ENCODE measurements at regions not wholly inside any gene's neighbourhood (a gene's known extent, or its start where the extent isn't known, plus 50 kb on each side); places are given as distances from the start of the nearest gene placed in this dataset.
"Not testable (repeated sequence)": the region's sequence is repeated elsewhere in the genome, so short reads cannot be mapped to it uniquely, and the experiment has no call there.

GRCh38 chr6:126721581-126722160 is 381.8 kb downstream of the CENPW start:
- Histone ChIP-seq H3K27me3 (no peaks in the 10 kb centered on the region), H3K36me3 (no peaks in the 10 kb centered on the region), H3K4me3 (no peak overlapping the region), H3K9me3 (peaks cover 0 to 6% (median 0%) of the 10 kb centered on the region in 4 donors), H3K4me1 (peaks cover 0 to 26% (median 8%) of the 10 kb centered on the region in 4 donors), H3K27ac (replicated peaks in 1 of 4) (no peak overlapping the region)
- 52% methylated on average over 1 of the region's 1 CpG for WGBS
- no peak for DNase-seq (ENCODE audit: extremely low spot score)
- intact Hi-C loops (cut with DNase I): no loop called here
- no peak for TF ChIP-seq POLR2AphosphoS5 (IDR thresholded peaks at IDR 0.05)
- no peak for TF ChIP-seq EP300 (IDR thresholded peaks at IDR 0.05)

DNA sequence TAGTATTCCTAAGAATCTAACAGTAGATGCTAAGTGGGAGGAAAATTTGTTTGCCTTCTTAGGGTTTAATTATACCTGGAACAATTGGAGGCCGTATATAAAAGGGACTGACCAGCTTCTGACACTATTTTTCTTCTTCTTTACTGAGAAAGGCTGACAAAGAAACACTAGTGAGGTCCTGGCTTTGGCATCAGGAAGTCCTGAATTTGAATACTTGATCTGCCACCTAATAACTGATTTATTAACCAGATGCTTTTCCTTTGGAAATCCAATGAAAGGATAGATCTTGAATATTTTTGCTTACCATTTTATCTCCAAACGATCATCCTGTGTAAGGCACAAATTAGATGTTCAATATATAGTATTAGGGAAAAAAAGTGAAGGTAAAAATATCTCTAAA is 382.5 kb downstream of the CENPW start:
- Histone ChIP-seq H3K27me3 (no peaks in the 10 kb centered on the region), H3K4me1 (peaks cover 0 to 18% (median 2%) of the 10 kb centered on the region in 4 donors), H3K4me3 (no peak overlapping the region), H3K9me3 (peaks cover 0 to 6% (median 0%) of the 10 kb centered on the region in 4 donors), H3K27ac (replicated peaks in 1 of 4) (no peak overlapping the region), H3K36me3 (no peaks in the 10 kb centered on the region)
- DNase-seq (ENCODE audit: extremely low spot score): no peak
- TF ChIP-seq, protein P1, sequence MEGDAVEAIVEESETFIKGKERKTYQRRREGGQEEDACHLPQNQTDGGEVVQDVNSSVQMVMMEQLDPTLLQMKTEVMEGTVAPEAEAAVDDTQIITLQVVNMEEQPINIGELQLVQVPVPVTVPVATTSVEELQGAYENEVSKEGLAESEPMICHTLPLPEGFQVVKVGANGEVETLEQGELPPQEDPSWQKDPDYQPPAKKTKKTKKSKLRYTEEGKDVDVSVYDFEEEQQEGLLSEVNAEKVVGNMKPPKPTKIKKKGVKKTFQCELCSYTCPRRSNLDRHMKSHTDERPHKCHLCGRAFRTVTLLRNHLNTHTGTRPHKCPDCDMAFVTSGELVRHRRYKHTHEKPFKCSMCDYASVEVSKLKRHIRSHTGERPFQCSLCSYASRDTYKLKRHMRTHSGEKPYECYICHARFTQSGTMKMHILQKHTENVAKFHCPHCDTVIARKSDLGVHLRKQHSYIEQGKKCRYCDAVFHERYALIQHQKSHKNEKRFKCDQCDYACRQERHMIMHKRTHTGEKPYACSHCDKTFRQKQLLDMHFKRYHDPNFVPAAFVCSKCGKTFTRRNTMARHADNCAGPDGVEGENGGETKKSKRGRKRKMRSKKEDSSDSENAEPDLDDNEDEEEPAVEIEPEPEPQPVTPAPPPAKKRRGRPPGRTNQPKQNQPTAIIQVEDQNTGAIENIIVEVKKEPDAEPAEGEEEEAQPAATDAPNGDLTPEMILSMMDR (IDR thresholded peaks at IDR 0.05): no peak
- no peak for TF ChIP-seq EP300 (IDR thresholded peaks at IDR 0.05)
- no peak for TF ChIP-seq POLR2AphosphoS5 (IDR thresholded peaks at IDR 0.05)
- TF ChIP-seq POLR2A (IDR thresholded peaks at IDR 0.05; ENCODE audit: low read depth): no peak
- intact Hi-C loops (cut with DNase I): no loop called here
- 78% methylated on average over 2 of the region's 2 CpGs for WGBS

- H3K27me3 ChIP-seq: no peaks in the 10 kb centered on the region
- DNase-seq (ENCODE audit: extremely low spot score): no peak
- no peaks in the 10 kb centered on the region for H3K36me3 ChIP-seq
- TF ChIP-seq POLR2A (IDR thresholded peaks at IDR 0.05; ENCODE audit: low read depth): no peak
- TF ChIP-seq, protein P1 (IDR thresholded peaks at IDR 0.05): no peak
- TF ChIP-seq EP300 (IDR thresholded peaks at IDR 0.05): no peak
- no peak for TF ChIP-seq POLR2AphosphoS5 (IDR thresholded peaks at IDR 0.05)
- WGBS: 94% methylated on average over 10 of the region's 10 CpGs
- intact Hi-C loops (cut with DNase I): no loop called here
- no peak overlapping the region for H3K4me3 ChIP-seq
- peaks cover 0 to 6% (median 0%) of the 10 kb centered on the region in 4 donors for H3K9me3 ChIP-seq
- no peak overlapping the region for H3K27ac ChIP-seq (replicated peaks in 1 of 4)
- H3K4me1 ChIP-seq: peaks cover 0 to 16% (median 2%) of the 10 kb centered on the region in 4 donors
Measured at GRCh38 chr6:126723541-126724170, 383.7 kb downstream of the CENPW start.

GRCh38 chr6:126724821-126725220 is 384.9 kb downstream of the CENPW start:
- Histone ChIP-seq H3K36me3 (no peaks in the 10 kb centered on the region), H3K4me3 (no peak overlapping the region), H3K27ac (replicated peaks in 1 of 4) (no peak overlapping the region), H3K9me3 (peaks cover 0 to 6% (median 0%) of the 10 kb centered on the region in 4 donors), H3K4me1 (peaks cover 0 to 16% (median 2%) of the 10 kb centered on the region in 4 donors), H3K27me3 (no peaks in the 10 kb centered on the region)
- intact Hi-C loops (cut with DNase I): no loop called here
- no peak for TF ChIP-seq POLR2A (IDR thresholded peaks at IDR 0.05; ENCODE audit: low read depth)
- no peak for TF ChIP-seq POLR2AphosphoS5 (IDR thresholded peaks at IDR 0.05)
- TF ChIP-seq EP300 (IDR thresholded peaks at IDR 0.05): no peak
- TF ChIP-seq, protein P1 (IDR thresholded peaks at IDR 0.05): no peak
- DNase-seq (ENCODE audit: extremely low spot score): no peak
- 88% methylated on average over 2 of the region's 2 CpGs for WGBS

- H3K9me3 ChIP-seq; H3K27ac ChIP-seq (replicated peaks in 1 of 4); intact Hi-C loops (cut with DNase I); H3K27me3 ChIP-seq; DNase-seq (ENCODE audit: extremely low spot score); H3K4me1 ChIP-seq; H3K4me3 ChIP-seq; H3K36me3 ChIP-seq: not testable (repeated sequence)
- 93% methylated on average over 3 of the region's 7 CpGs for WGBS
Measured at GRCh38 chr6:126726454-126726853, 386.5 kb downstream of the CENPW start.
